ENCODE measurements at regions not wholly inside any gene's neighbourhood (a gene's known extent, or its start where the extent isn't known, plus 50 kb on each side); places are given as distances from the start of the nearest gene placed in this dataset.

GRCh38 chr4:41359422-41359775 lies 102.7 kb downstream of the UCHL1 start:
- Mint-ChIP-seq H3K9me3 (peaks cover 0 to 17% (median 3%) of the 10 kb centered on the region in 11 donors), H3K27me3 (peaks cover 47 to 54% (median 50%) of the 10 kb centered on the region in 5 donors), H3K4me3 (peak overlapping the region in 3 of 10 donors; percentile 5 to 66 (median 17)), H3K4me1 (peaks cover 0 to 12% (median 0%) of the 10 kb centered on the region in 7 donors), H3K36me3 (peaks cover 0 to 4% (median 0%) of the 10 kb centered on the region in 5 donors), H3K27ac (no peak overlapping the region)
- Histone ChIP-seq H3K27ac (ENCODE audit: low read depth, low read length) (no peak overlapping the region), H3K4me3 (ENCODE audit: low read length) (no peak overlapping the region), H3K9me3 (ENCODE audit: control insufficient read depth in 2 of 3, low read length in 3 of 3) (no peaks in the 10 kb centered on the region), H3K36me3 (ENCODE audit: control insufficient read depth in 2 of 3, insufficient read depth in 3 of 3, low read length in 3 of 3) (no peaks in the 10 kb centered on the region), H3K27me3 (ENCODE audit: control insufficient read depth in 2 of 2, insufficient read depth in 2 of 2, low read length in 2 of 2) (peaks cover 0 to 3% of the 10 kb centered on the region in 2 donors), H3K4me1 (ENCODE audit: control insufficient read depth in 2 of 2, insufficient read depth in 2 of 2, low read length in 2 of 2) (no peaks in the 10 kb centered on the region)
- ChIA-PET POLR2A (no interaction called here), CTCF (no interaction called here)
- ATAC-seq (no peak), DNase-seq (no peak)
- intact Hi-C loops (cut with micrococcal nuclease), result no loop called here

- Histone ChIP-seq H3K9me3 (ENCODE audit: control insufficient read depth in 2 of 3, low read length in 3 of 3) (no peaks in the 10 kb centered on the region), H3K4me1 (ENCODE audit: control insufficient read depth in 2 of 2, insufficient read depth in 2 of 2, low read length in 2 of 2) (no peaks in the 10 kb centered on the region), H3K27me3 (ENCODE audit: control insufficient read depth in 2 of 2, insufficient read depth in 2 of 2, low read length in 2 of 2) (peaks cover 0 to 3% of the 10 kb centered on the region in 2 donors), H3K4me3 (ENCODE audit: low read length) (no peak overlapping the region), H3K36me3 (ENCODE audit: control insufficient read depth in 2 of 3, insufficient read depth in 3 of 3, low read length in 3 of 3) (no peaks in the 10 kb centered on the region), H3K27ac (ENCODE audit: low read depth, low read length) (no peak overlapping the region)
- ATAC-seq (no peak), DNase-seq (no peak)
- Mint-ChIP-seq H3K36me3 (peaks cover 0 to 4% (median 0%) of the 10 kb centered on the region in 5 donors), H3K4me3 (peak overlapping the region in 1 of 10 donors; percentile 66), H3K9me3 (peaks cover 0 to 13% (median 2%) of the 10 kb centered on the region in 11 donors), H3K27me3 (peaks cover 48 to 58% (median 54%) of the 10 kb centered on the region in 5 donors), H3K27ac (no peak overlapping the region), H3K4me1 (peaks cover 0 to 12% (median 0%) of the 10 kb centered on the region in 7 donors)
- POLR2A ChIA-PET, result no interaction called here
- intact Hi-C loops (cut with micrococcal nuclease), result no loop called here
- CTCF ChIA-PET, result no interaction called here
These were observed 103.1 kb downstream of the UCHL1 start for GRCh38 chr4:41359836-41360213.

- H3K36me3 Mint-ChIP-seq, result peaks cover 0 to 4% (median 0%) of the 10 kb centered on the region in 5 donors
- DNase-seq (no peak), ATAC-seq (no peak)
- no peaks in the 10 kb centered on the region for H3K4me1 ChIP-seq (ENCODE audit: control insufficient read depth in 2 of 2, insufficient read depth in 2 of 2, low read length in 2 of 2)
- H3K27ac ChIP-seq (ENCODE audit: low read depth, low read length), result no peak overlapping the region
- intact Hi-C loops (cut with micrococcal nuclease), result no loop called here
- no peak overlapping the region for H3K4me3 ChIP-seq (ENCODE audit: low read length)
- H3K27me3 Mint-ChIP-seq, result peaks cover 50 to 64% (median 57%) of the 10 kb centered on the region in 5 donors
- H3K4me1 Mint-ChIP-seq, result peaks cover 0 to 12% (median 0%) of the 10 kb centered on the region in 7 donors
- CTCF ChIA-PET, result no interaction called here
- peaks cover 0 to 13% (median under 1%) of the 10 kb centered on the region in 11 donors for H3K9me3 Mint-ChIP-seq
- H3K4me3 Mint-ChIP-seq, result peak overlapping the region in 1 of 10 donors; percentile 66
- no peak overlapping the region for H3K27ac Mint-ChIP-seq
- H3K9me3 ChIP-seq (ENCODE audit: control insufficient read depth in 2 of 3, low read length in 3 of 3), result no peaks in the 10 kb centered on the region
- no peaks in the 10 kb centered on the region for H3K36me3 ChIP-seq (ENCODE audit: control insufficient read depth in 2 of 3, insufficient read depth in 3 of 3, low read length in 3 of 3)
- H3K27me3 ChIP-seq (ENCODE audit: control insufficient read depth in 2 of 2, insufficient read depth in 2 of 2, low read length in 2 of 2), result peaks cover 0 to 3% of the 10 kb centered on the region in 2 donors
- POLR2A ChIA-PET, result no interaction called here
These were observed 103.6 kb downstream of the UCHL1 start for GRCh38 chr4:41360214-41360920.

- peaks cover 0 to 3% of the 10 kb centered on the region in 2 donors for H3K27me3 ChIP-seq (ENCODE audit: control insufficient read depth in 2 of 2, insufficient read depth in 2 of 2, low read length in 2 of 2)
- ChIA-PET POLR2A (no interaction called here), CTCF (no interaction called here)
- H3K4me1 Mint-ChIP-seq, result peaks cover 0 to 12% (median 0%) of the 10 kb centered on the region in 7 donors
- no peaks in the 10 kb centered on the region for H3K36me3 ChIP-seq (ENCODE audit: control insufficient read depth in 2 of 3, insufficient read depth in 3 of 3, low read length in 3 of 3)
- no peak overlapping the region for H3K27ac ChIP-seq (ENCODE audit: low read depth, low read length)
- DNase-seq (no peak), ATAC-seq (no peak)
- no peaks in the 10 kb centered on the region for H3K4me1 ChIP-seq (ENCODE audit: control insufficient read depth in 2 of 2, insufficient read depth in 2 of 2, low read length in 2 of 2)
- peaks cover 53 to 68% (median 64%) of the 10 kb centered on the region in 5 donors for H3K27me3 Mint-ChIP-seq
- H3K9me3 ChIP-seq (ENCODE audit: control insufficient read depth in 2 of 3, low read length in 3 of 3), result no peaks in the 10 kb centered on the region
- H3K9me3 Mint-ChIP-seq, result peaks cover 0 to 13% (median 1%) of the 10 kb centered on the region in 11 donors
- intact Hi-C loops (cut with micrococcal nuclease), result no loop called here
- peaks cover 0 to 4% (median 0%) of the 10 kb centered on the region in 5 donors for H3K36me3 Mint-ChIP-seq
- peak overlapping the region in 4 of 10 donors; percentile 3 to 66 (median 16) for H3K4me3 Mint-ChIP-seq
- no peak overlapping the region for H3K27ac Mint-ChIP-seq
- no peak overlapping the region for H3K4me3 ChIP-seq (ENCODE audit: low read length)
These were observed 104.4 kb downstream of the UCHL1 start for GRCh38 chr4:41360921-41361793.

- H3K4me1 ChIP-seq (ENCODE audit: control insufficient read depth in 2 of 2, insufficient read depth in 2 of 2, low read length in 2 of 2), result no peaks in the 10 kb centered on the region
- intact Hi-C loops (cut with micrococcal nuclease), result no loop called here
- peaks cover 0 to 3% of the 10 kb centered on the region in 2 donors for H3K27me3 ChIP-seq (ENCODE audit: control insufficient read depth in 2 of 2, insufficient read depth in 2 of 2, low read length in 2 of 2)
- H3K4me3 ChIP-seq (ENCODE audit: low read length), result no peak overlapping the region
- H3K9me3 ChIP-seq (ENCODE audit: control insufficient read depth in 2 of 3, low read length in 3 of 3), result no peaks in the 10 kb centered on the region
- Mint-ChIP-seq H3K9me3 (peaks cover 0 to 13% (median 2%) of the 10 kb centered on the region in 11 donors), H3K4me3 (peak overlapping the region in 3 of 10 donors; percentile 3 to 66 (median 3)), H3K27ac (no peak overlapping the region), H3K36me3 (peaks cover 0 to 4% (median 0%) of the 10 kb centered on the region in 5 donors), H3K4me1 (peaks cover 0 to 12% (median 0%) of the 10 kb centered on the region in 7 donors), H3K27me3 (peaks cover 56 to 69% (median 67%) of the 10 kb centered on the region in 5 donors)
- no peak for ATAC-seq
- H3K36me3 ChIP-seq (ENCODE audit: control insufficient read depth in 2 of 3, insufficient read depth in 3 of 3, low read length in 3 of 3), result no peaks in the 10 kb centered on the region
- no peak for DNase-seq
- CTCF ChIA-PET, result no interaction called here
- H3K27ac ChIP-seq (ENCODE audit: low read depth, low read length), result no peak overlapping the region
- POLR2A ChIA-PET, result no interaction called here
These were observed 105.2 kb downstream of the UCHL1 start for GRCh38 chr4:41361794-41362526.

- CTCF ChIA-PET, result no interaction called here
- peaks cover 0 to 3% of the 10 kb centered on the region in 2 donors for H3K27me3 ChIP-seq (ENCODE audit: control insufficient read depth in 2 of 2, insufficient read depth in 2 of 2, low read length in 2 of 2)
- H3K9me3 ChIP-seq (ENCODE audit: control insufficient read depth in 2 of 3, low read length in 3 of 3), result no peaks in the 10 kb centered on the region
- peaks cover 0 to 12% (median 0%) of the 10 kb centered on the region in 7 donors for H3K4me1 Mint-ChIP-seq
- no peak for ATAC-seq
- H3K4me1 ChIP-seq (ENCODE audit: control insufficient read depth in 2 of 2, insufficient read depth in 2 of 2, low read length in 2 of 2), result no peaks in the 10 kb centered on the region
- intact Hi-C loops (cut with micrococcal nuclease), result no loop called here
- POLR2A ChIA-PET, result no interaction called here
- H3K27ac Mint-ChIP-seq, result no peak overlapping the region
- H3K4me3 ChIP-seq (ENCODE audit: low read length), result no peak overlapping the region
- H3K9me3 Mint-ChIP-seq, result peaks cover 0 to 12% (median 2%) of the 10 kb centered on the region in 11 donors
- H3K36me3 ChIP-seq (ENCODE audit: control insufficient read depth in 2 of 3, insufficient read depth in 3 of 3, low read length in 3 of 3), result no peaks in the 10 kb centered on the region
- H3K27ac ChIP-seq (ENCODE audit: low read depth, low read length), result no peak overlapping the region
- peaks cover 0 to 3% (median 0%) of the 10 kb centered on the region in 5 donors for H3K36me3 Mint-ChIP-seq
- H3K4me3 Mint-ChIP-seq, result no peak overlapping the region
- DNase-seq, result no peak
- peaks cover 56 to 67% (median 66%) of the 10 kb centered on the region in 5 donors for H3K27me3 Mint-ChIP-seq
These were observed 106.1 kb downstream of the UCHL1 start for GRCh38 chr4:41362621-41363383.

Data from naive thymus-derived CD4-positive, alpha-beta T cell (primary cell).